ENCODE measurements at regions not wholly inside any gene's neighbourhood (a gene's known extent, or its start where the extent isn't known, plus 50 kb on each side); places are given as distances from the start of the nearest gene placed in this dataset.
A peak's percentile ranks its signal among the peaks of the same experiment; 100 is the strongest.

GRCh38 chr16:65754820-65755691, 611.4 kb upstream of the CDH5 start:
- Histone ChIP-seq H3K4me2 (ENCODE audit: low read depth, low read length) (no peak overlapping the region), H2AK5ac (ENCODE audit: low read depth, low read length) (no peak overlapping the region), H4K91ac (ENCODE audit: insufficient read depth, low read depth, low read length) (no peak overlapping the region; the same call in 1 of the 2 replicates), H4K20me1 (ENCODE audit: insufficient read depth, low read length) (no peaks in the 10 kb centered on the region), H2AK9ac (replicated peaks; ENCODE audit: low read depth, low read length, poor library complexity) (no peak overlapping the region), H3K56ac (ENCODE audit: extremely low read depth, insufficient read depth, low read length) (no peak overlapping the region), H3K27me3 (ENCODE audit: control insufficient read depth, insufficient read depth, low read length) (peaks cover 20% of the 10 kb centered on the region), H2BK15ac (ENCODE audit: low read depth, low read length) (no peak overlapping the region), H2BK5ac (ENCODE audit: low read depth, low read length, poor library complexity, severe bottlenecking) (no peak overlapping the region), H4K8ac (ENCODE audit: low read depth in 2 of 2, low read length in 2 of 2) (no peak overlapping the region), H3K23ac (ENCODE audit: low read depth, low read length) (no peak overlapping the region), H3K18ac (ENCODE audit: low read depth, low read length) (peak overlapping the region; percentile 67; the same call in 1 of the 2 replicates), H2AFZ (replicated peaks; ENCODE audit: low read length, poor library complexity) (no peak overlapping the region), H3K79me1 (ENCODE audit: low read depth in 1 of 2, low read length in 2 of 2) (no peaks in the 10 kb centered on the region), H3K9me1 (ENCODE audit: insufficient read depth, low read length) (no peaks in the 10 kb centered on the region; the same call in 1 of the 2 replicates), H3K27ac (ENCODE audit: insufficient read depth, low read length) (peak overlapping the region; percentile 42; the same call in 1 of the 2 replicates), H4K5ac (ENCODE audit: low read depth, low read length) (no peak overlapping the region; the same call in 1 of the 2 replicates), H2BK20ac (ENCODE audit: low read depth, low read length) (0 out of 2 replicates have a peak overlapping the region, but pooled peaks have one; percentile 47), H3K36me3 (ENCODE audit: control insufficient read depth, insufficient read depth, low read length) (no peaks in the 10 kb centered on the region), H3K14ac (replicated peaks; ENCODE audit: low read depth, low read length) (no peak overlapping the region), H2BK120ac (ENCODE audit: low read depth, low read length) (no peak overlapping the region), H3K9me3 (ENCODE audit: control insufficient read depth, insufficient read depth, low read length) (no peaks in the 10 kb centered on the region), H3K4ac (ENCODE audit: low read depth, low read length) (no peak overlapping the region), H3K9ac (ENCODE audit: low read depth, low read length) (no peak overlapping the region), H3K4me3 (ENCODE audit: insufficient read depth, low read depth, low read length) (no peak overlapping the region), H3K4me1 (ENCODE audit: control insufficient read depth, insufficient read depth, low read length) (peaks cover 13% of the 10 kb centered on the region; the same call in 1 of the 2 replicates)
- intact Hi-C loops (cut with micrococcal nuclease) (loop anchor here (5.0 to 10.0 kb wide), 2 partner anchors 400 to 633 kb away; partner anchors contain the start of gene CDH11), dilution Hi-C loops (cut with HindIII; ENCODE audit: low sequenced_read_pairs, unreplicated experiment) (no loop called here), in situ Hi-C loops (cut with MboI; ENCODE audit: low sequenced_read_pairs) (no loop called here)
- no CpG with 5 or more reads among the region's 19 CpGs for WGBS, 2 experiments (ENCODE audit: extremely low coverage in 2 of 2, insufficient read length in 1 of 2)
- DNase-seq = peak; percentile 75
- ChIA-PET CTCF (no interaction called here), POLR2A (ENCODE audit: unreplicated experiment) (no interaction called here)
- BruUV-seq (replicated peaks) = no TSS peak
- TF ChIP-seq MAFK (IDR thresholded peaks at IDR 0.05; ENCODE audit: low read depth, low read length) (no peak), RCOR1 (IDR thresholded peaks at IDR 0.05; ENCODE audit: insufficient replicate concordance, low read length) (no peak), RAD21 (IDR thresholded peaks at IDR 0.05; ENCODE audit: low read length) (no peak), NFE2L2 (IDR thresholded peaks at IDR 0.05; ENCODE audit: low read depth, low read length) (no peak), FOS (IDR thresholded peaks at IDR 0.05; ENCODE audit: low read depth, low read length) (no peak), CTCF (conservative IDR thresholded peaks at IDR 0.05; ENCODE audit: low read depth, low read length) (no peak), CEBPB (IDR thresholded peaks at IDR 0.05; ENCODE audit: low read depth, low read length) (no peak), CHD1 (IDR thresholded peaks at IDR 0.05; ENCODE audit: low read depth, low read length) (no peak), MXI1 (IDR thresholded peaks at IDR 0.05; ENCODE audit: borderline replicate concordance, low read depth, low read length) (no peak), USF2 (IDR thresholded peaks at IDR 0.05; ENCODE audit: low read depth, low read length) (no peak), ELK1 (IDR thresholded peaks at IDR 0.05; ENCODE audit: borderline replicate concordance, low read depth, low read length) (no peak), RFX5 (IDR thresholded peaks at IDR 0.05; ENCODE audit: low read depth, low read length) (no peak)
- ATAC-seq (ENCODE audit: low read depth) = peak; percentile 89
